Panc1 (cell line): ENCODE measurements at regions not wholly inside any gene's neighbourhood (a gene's known extent, or its start where the extent isn't known, plus 50 kb on each side); places are given as distances from the start of the nearest gene placed in this dataset.

Source experiments
- ATAC-seq: fragments of 200-7000 bp; cut with Tn5 transposase; 2 replicates; pipeline ENCODE4 v1.9.1; 2020; ENCODE audit warnings: mild to moderate bottlenecking, moderate library complexity
- BruUV-seq: library from RNA; stranded (reverse); fragments of 400-500 nt; replicated peaks from 2 replicates; lab custom pipeline; 2021; lab: Mats Ljungman, UMichigan
- CTCF ChIA-PET: fragments of 300-600 bp; sonication (Branson Sonifier 250); formaldehyde crosslinking; loops from one replicate; lab custom pipeline; 2022; ENCODE audit warnings: antibody characterized with exemption; lab: Charles Lee
- POLR2A ChIA-PET: fragments of 300-600 bp; sonication (Branson Sonifier 250); formaldehyde crosslinking; loops from one replicate; lab custom pipeline; 2022; ENCODE audit warnings: antibody characterized with exemption; lab: Charles Lee
- DNase-seq: peaks from one replicate; pipeline ENCODE4 v3.0.0-alpha.2; 2010; ENCODE audit warnings: low read depth, low spot score
- H3K27ac ChIP-seq: 2 replicates; pipeline ENCODE4 v1.5.1; 2011; ENCODE audit warnings: mild to moderate bottlenecking, low read length, inconsistent platforms
- H3K27me3 ChIP-seq: fragments of 200-500 bp; sonication (Bioruptor generic); 2 replicates; pipeline ENCODE4 v1.6.0; 2014; ENCODE audit warnings: low read length, inconsistent platforms; ENCODE audit not compliant: control insufficient read depth, insufficient read depth
- H3K36me3 ChIP-seq: fragments of 200-500 bp; sonication (Bioruptor generic); 2 replicates; pipeline ENCODE4 v1.5.1; 2014; ENCODE audit warnings: inconsistent platforms, mild to moderate bottlenecking, low read length, moderate library complexity; ENCODE audit not compliant: control insufficient read depth, insufficient read depth
- H3K4me1 ChIP-seq: 2 replicates; pipeline ENCODE4 v1.5.1; 2011; ENCODE audit warnings: inconsistent platforms, mild to moderate bottlenecking, low read length, moderate library complexity; ENCODE audit not compliant: control insufficient read depth, insufficient read depth
- H3K4me3 ChIP-seq, 2 experiments: 2 replicates each; pipeline ENCODE4 v1.5.1; 2011 to 2012; ENCODE audit warnings: low read depth in 2 of 2, low read length in 2 of 2, mild to moderate bottlenecking in 2 of 2, inconsistent platforms in 1 of 2, moderate library complexity in 1 of 2
- H3K9me3 ChIP-seq: fragments of 200-500 bp; sonication (Bioruptor generic); 2 replicates; pipeline ENCODE4 v1.5.1; 2014; ENCODE audit warnings: low read depth, mild to moderate bottlenecking, inconsistent platforms, low read length, moderate library complexity; ENCODE audit not compliant: control insufficient read depth, insufficient read depth
- CTCF ChIP-seq: fragments of 450-650 bp; IDR thresholded peaks from 2 replicates; pipeline ENCODE4 v1.5.1; 2017; ENCODE audit warnings: mild to moderate bottlenecking
- POLR2AphosphoS5 ChIP-seq: IDR thresholded peaks from 2 replicates; pipeline ENCODE4 v1.6.1; 2012; ENCODE audit warnings: mild to moderate bottlenecking, low read depth, low read length, moderate library complexity
- REST ChIP-seq, 2 experiments: IDR thresholded peaks; 2 replicates each; pipeline ENCODE4 v1.6.1; 2011 to 2012; ENCODE audit warnings: low read depth in 2 of 2, control low read depth in 1 of 2, low read length in 1 of 2, mild to moderate bottlenecking in 1 of 2, moderate library complexity in 1 of 2; ENCODE audit not compliant: insufficient read depth in 1 of 2
- SIN3A ChIP-seq: IDR thresholded peaks from 2 replicates; pipeline ENCODE4 v1.6.1; 2012; ENCODE audit warnings: low read depth, mild to moderate bottlenecking, low read length, moderate library complexity, borderline replicate concordance; ENCODE audit not compliant: insufficient read depth
- TCF7L2 ChIP-seq: IDR thresholded peaks from 2 replicates; pipeline ENCODE4 v1.6.1; 2011; ENCODE audit warnings: mild to moderate bottlenecking, low read depth, low read length, inconsistent platforms
- in situ Hi-C: cut with HindIII; loops from 2 replicates; pipeline ENCODE4 v1.10.0; 2016; ENCODE audit warnings: low sequenced_read_pairs, low pct_unique_long_range_greater_than_20kb
- intact Hi-C: fragments of 100-400 bp; cut with micrococcal nuclease; formaldehyde crosslinking; loops from one replicate; pipeline ENCODE4 v1.10.0; 2022; ENCODE audit not compliant: unreplicated experiment

GRCh38 chr6:28808383-28808782, 115.4 kb downstream of the TRIM27 start:
- Histone ChIP-seq H3K27me3 (no peaks in the 10 kb centered on the region; the same call in 1 of the 2 replicates), H3K36me3 (no peaks in the 10 kb centered on the region), H3K4me1 (peaks cover 23% of the 10 kb centered on the region), H3K9me3 (no peaks in the 10 kb centered on the region), H3K4me3 (peak overlapping the region; percentile 73 to 97), H3K27ac (peak overlapping the region; percentile 30)
- no peak for TF ChIP-seq SIN3A
- no peak for TF ChIP-seq REST (IDR thresholded peaks at IDR 0.05; ENCODE audit: insufficient read depth in 1 of 2, low read depth in 2 of 2, low read length in 1 of 2)
- TF ChIP-seq TCF7L2, result no peak
- TF ChIP-seq CTCF, result no peak
- no peak for TF ChIP-seq POLR2AphosphoS5
- in situ Hi-C loops (no loop called here), intact Hi-C loops (no loop called here)
- no peak for DNase-seq
- ChIA-PET CTCF (no interaction called here), POLR2A (interaction anchor here (0.6 kb wide), 1 partner anchor 14 kb away, joined by 3 read pairs; no protein-coding TSS in a partner anchor)
- ATAC-seq, result peak; percentile 52
- BruUV-seq, result no TSS peak

- TF ChIP-seq CTCF, result peak; percentile 85
- TF ChIP-seq SIN3A, result no peak
- in situ Hi-C loops, result no loop called here
- H3K36me3 ChIP-seq, result no peaks in the 10 kb centered on the region
- DNase-seq, result no peak
- ATAC-seq, result peak; percentile 65
- intact Hi-C loops, result no loop called here
- ChIA-PET CTCF (interaction anchor here (0.5 to 1.7 kb wide), 6 partner anchors 14 to 454 kb away, joined by 3 to 12 read pairs (median 4); no protein-coding TSS in a partner anchor), POLR2A (interaction anchor here (0.6 kb wide), 2 partner anchors 53 to 321 kb away, joined by 3 to 4 read pairs; no protein-coding TSS in a partner anchor)
- peaks cover 15% of the 10 kb centered on the region for H3K4me1 ChIP-seq
- no peak overlapping the region for H3K27ac ChIP-seq
- no peaks in the 10 kb centered on the region; the same call in 1 of the 2 replicates for H3K27me3 ChIP-seq
- no TSS peak for BruUV-seq
- H3K9me3 ChIP-seq, result no peaks in the 10 kb centered on the region
- peak overlapping the region; percentile 59 to 97 for H3K4me3 ChIP-seq
Observed at GRCh38 chr6:28809947-28810658, 113.7 kb downstream of the TRIM27 start.
